ENCODE measurements at regions not wholly inside any gene's neighbourhood (a gene's known extent, or its start where the extent isn't known, plus 50 kb on each side); places are given as distances from the start of the nearest gene placed in this dataset.

DNA sequence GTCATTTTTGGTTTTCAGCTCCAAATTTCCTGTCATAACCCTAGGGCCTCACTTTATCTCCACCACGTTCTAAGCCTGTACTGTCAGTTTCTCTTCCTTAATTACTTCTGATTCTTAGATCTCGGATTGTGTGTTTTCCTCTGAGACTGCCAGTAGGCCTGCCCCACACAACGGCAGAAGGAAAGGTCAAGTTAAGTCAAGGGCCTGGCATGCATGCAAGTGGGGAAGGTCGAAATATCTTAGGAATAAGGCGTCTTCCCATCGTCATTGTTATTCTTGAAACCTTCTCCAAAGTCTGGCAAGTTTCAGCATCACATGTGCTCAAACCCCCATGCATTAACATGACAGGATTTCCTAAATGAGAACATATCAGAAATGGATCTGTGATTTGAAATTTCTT is 203.5 kb upstream of the TSHZ2 start:
- no peak for DNase-seq

DNA sequence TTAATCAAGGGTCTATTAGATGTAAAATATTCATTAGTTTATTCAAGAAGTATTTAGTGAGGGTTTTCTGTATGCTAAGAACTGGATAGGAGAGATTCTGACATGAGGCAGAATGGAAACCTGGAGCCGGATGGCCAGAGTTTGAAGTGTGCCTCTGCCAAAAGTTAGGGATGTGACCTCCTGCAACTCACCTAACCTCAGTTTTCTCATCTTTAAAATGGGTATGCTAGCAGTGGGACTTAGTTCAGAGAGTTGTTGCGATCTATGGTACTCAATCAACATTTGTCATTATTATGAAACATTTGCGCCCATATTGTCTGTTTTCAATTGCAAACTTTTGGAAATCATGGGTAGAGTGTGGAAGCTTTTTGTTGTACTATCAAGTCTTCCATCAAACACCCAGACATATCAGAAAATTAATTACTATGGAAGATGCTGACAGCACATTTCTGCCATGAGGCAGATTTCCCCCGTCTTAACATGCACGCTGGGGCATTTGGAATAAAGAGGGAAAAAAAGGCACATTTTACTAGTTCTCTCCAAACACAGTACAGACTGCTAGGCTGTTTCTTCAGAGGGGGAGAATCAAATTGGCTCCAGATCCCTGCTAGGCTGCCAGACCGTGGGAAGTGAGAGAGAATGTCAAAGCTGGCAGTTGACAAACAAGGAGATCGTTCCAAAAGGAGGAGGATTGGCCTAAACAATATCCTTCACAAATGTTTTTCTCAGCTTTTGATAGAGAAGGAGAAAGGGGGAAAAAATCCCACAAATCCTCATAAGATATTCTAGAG is 205.3 kb upstream of the TSHZ2 start:
- DNase-seq: no peak

DNA sequence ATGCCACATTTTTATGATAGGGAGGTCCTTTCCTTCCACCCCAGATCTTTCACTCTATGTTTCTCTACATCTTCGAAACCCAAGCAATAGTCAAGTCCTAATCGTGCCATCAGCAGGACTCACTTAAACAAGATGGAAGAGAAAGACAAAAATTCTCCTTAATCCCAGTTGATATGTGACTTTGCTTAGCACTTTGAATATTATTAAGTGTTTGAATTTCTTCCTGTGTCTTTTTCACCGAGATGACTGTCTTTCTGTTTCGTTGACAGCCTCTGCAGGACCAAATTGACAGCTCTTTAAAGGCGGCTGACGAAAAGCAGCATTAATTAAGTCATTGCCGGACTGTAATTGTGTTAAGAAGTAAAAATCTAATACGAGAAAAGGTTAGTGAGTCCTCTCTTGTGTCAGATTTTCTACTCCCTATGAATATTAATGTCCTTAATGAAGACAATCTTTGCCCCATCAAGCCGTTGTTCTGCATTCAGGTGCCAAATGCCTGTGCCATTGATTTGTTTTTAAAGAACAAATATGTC is 208.8 kb upstream of the TSHZ2 start:
- no peak for DNase-seq

DNA sequence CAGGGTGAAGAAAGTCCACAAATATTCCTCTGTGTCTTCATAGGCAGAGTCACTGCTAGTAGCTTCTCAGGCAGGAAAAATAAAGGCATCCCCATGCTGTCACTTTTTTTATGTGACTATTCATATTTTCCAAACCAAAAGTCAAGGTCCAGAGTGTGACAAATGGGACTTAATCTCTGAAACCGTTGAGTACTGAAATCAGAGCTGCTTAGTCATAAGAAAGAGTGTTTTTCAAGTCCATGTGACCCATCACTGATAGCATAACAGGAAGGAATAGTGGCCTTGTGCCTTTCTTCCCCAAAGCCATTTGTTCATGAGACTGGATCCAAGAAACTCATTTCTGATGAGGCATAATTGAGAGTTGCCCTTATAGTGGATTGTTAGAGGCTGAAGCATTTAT is 210.3 kb upstream of the TSHZ2 start:
- no peak for DNase-seq

DNA sequence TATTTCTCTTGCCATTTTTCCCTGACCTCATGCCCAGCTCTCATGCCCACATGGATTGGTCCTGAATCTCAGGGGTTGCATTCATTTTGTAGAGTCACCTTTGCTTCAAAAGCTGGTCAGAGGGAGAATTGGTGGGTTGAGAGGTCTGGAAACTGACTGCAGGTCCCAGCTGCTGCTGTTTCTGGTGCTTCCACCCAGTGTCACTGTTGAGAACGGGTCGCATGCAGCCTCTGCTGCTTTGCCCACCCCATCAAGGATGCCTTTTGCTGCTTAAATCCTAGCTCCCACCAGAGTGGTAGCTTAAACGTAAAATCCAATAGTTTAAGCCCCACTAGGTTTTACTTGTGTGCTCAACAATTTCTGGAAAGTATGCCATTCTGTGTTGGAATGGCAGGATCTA is 211.4 kb upstream of the TSHZ2 start:
- DNase-seq: no peak

DNA sequence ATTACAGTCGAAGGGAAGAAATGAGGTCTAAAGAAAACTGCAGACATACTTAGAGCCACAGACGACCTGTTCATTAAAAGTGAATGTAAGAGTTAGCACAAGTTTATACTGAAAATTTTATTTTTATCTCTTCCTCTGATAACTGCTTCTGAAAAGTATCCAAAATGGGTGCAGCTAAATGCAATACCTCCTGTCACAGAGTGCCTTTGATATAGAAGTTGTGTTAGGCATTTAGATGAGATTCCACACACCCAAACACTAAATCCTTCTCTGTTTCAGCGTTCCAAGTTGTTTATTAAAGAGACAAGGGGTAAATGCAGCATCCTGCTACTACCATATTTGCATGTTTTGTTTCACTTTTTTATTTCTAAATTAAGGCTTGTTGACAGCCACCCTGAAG is 214.7 kb upstream of the TSHZ2 start:
- no peak for DNase-seq

DNA sequence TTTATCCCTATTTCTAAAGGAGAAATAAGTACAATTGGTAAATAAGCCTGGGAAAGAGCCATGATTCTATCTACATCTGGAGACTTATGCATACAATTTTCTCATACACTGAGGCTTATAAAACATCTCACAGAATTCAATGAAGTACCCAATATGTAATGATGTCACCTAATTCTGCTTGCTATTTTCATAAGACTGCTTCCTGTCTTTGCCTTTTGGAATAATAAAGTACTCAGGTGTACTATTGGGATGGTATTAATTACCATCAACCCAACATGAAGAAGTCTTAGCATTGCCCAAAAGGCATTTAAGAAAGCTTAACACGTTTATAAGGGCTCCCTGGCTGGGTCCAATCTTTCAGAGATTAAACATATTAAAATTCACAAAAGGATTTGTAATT is 216.4 kb upstream of the TSHZ2 start:
- DNase-seq: no peak

DNA sequence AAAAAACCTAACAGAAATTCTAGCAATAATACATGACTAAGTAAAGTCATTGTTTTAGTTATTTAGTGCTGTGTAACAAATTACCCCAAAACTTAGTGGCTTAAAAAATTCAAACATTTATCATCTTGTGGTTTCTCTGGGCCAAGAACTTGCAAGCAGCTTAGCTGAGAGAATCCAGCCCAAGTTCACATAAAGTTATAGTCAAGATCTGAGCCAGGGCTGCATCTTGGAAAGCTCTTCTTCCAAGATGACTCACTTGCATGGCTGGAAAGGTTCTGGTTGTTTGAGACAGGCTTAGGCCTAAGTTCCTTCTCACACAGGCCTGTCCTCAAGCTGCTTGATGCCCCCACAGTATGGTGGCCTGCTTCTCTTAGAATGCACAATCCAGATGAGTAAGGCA is 217.8 kb upstream of the TSHZ2 start:
- DNase-seq: no peak

DNA sequence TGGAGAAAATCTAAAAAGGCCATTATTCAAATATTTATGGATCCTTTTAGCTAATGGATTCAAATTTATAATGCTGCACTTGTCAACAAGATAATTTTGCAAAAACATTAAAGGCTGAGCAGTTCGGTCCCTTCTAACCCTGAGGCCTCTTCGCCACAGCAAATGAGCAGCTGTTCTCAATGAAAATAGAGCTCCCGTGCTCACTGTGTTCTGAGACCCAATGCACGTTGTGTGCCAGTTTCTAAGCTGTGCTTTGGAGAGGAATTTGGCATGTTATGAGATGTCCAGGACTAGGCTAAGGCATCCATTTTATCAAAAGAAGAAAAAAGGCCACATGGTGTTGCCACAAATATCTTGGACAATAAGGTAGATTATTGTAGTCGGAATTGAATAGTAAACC is 220.1 kb upstream of the TSHZ2 start:
- DNase-seq: no peak

DNA sequence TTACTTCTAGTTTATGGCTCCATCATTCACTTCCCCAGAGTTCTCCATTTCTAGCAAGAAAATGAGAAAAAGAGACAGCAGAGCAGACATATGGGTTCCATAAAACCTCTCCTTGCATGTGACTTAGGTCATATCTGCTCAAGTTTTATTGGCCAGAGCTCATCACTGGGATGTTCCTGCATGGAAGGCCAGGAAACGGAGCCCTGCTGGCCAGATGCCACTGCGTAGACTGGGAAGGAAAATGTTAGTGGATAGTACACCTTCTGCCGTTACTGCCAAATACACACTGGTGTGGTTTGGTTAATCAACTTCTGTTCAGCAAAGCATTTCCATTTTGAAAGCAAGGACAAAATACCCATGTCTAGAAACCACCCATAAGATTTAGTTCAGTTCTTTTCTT is 220.6 kb upstream of the TSHZ2 start:
- DNase-seq: no peak

DNA sequence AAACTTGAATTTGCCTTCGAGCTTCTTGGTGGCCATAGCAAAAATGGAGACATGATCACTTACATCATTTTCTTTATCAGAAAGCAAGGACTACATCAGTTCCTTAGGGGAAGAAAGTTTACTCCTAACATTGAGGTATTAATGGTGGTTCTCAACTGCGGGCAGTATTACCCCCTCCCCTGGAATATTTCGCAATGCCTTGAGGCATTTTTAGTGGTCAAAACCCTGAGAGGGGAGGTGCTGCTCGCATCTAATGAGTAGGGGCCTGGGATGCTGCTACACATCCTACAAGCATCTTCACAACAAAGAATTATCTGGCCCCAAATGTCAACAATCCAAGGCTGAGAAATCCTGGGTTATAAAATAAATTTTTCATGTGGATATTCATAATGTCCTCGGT is 222.2 kb upstream of the TSHZ2 start:
- no peak for DNase-seq

DNA sequence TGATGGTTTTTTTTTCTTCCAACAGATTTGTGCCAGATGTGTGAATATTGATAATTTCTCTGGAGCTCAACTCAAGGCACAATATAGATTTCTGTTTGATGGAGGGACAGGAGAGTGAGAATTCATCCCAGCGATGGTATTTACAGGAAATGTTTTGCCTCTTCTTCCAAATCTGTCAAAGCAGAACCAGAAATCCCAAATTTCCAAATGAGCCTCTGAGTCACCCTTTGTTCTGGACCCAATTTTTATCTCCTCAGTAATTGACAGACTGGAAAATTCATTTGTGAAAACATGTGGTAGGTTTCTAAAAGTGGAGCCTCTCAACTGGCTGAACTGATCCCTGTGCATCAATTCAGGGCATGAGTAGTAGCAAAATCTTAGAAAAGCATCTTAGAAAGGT is 223.2 kb upstream of the TSHZ2 start:
- no peak for DNase-seq

DNA sequence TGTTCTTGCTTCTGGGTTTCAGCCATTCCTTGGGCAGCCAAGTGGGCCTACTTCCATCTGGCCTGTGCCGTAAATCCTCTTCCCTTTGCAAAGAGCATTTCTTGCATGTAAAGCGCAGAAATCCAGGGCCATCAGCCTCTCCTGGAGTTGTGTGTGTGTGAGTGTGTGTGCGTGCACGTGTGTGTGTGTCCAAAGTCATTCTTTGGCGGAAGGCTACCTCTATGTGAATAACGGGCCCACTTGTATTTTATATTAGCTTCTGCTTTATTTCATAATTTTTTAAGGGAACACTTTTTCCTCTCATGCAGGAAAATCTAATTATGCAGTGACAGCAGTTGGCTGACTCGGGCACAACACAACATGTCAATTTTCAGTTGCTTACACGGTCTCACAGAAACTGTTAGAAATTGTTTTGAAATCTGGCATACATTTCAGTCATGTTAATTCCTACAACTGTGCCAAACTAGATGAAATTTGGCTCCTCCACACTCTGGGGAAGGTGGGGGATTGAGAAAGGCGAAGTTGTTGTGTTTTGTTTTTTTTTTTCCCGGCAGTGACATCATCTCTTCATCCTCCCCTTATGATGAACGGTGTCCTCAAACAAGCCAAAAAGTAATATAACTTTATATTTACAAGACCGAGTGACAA is 223.7 kb upstream of the TSHZ2 start:
- DNase-seq: no peak

DNA sequence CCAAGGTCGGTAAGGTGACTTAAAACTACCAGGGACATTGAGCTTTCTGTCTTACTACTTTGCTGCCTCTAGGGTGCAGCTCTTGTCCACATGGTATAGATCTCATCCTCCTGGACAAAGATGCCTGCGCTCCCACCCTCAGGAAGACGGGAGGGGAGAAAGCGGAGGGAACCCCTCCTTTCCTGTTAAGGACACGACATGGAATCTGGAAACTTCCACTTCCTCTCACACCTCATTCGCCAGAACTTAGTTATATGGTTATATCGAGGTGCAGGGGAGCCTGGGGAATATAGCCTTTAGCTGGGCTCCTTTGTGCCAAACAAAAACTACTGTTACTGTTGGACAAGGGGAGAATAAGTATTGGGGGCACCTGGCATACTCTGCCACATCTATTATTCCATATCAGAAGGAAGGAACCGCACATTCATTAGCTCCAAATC is 224.3 kb upstream of the TSHZ2 start:
- DNase-seq: no peak

DNA sequence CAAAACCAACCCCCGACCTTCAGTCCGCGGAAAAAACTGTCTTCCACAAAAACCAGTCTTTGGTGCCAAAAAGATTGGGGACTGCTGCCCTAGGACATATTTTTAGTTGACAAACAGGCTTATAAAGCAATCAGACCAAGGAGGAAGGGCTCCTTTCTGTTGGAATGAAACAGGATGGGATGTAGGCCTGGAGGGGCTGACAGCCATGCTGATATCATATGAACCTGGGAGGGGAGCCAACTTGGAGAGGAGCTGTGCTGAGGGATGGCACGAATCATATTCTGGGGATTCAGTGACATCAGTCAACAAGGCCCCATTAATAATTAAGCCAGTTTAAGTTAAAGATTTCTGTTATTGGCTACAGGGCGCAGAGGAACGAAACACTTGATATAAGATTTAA is 225.4 kb upstream of the TSHZ2 start:
- DNase-seq: no peak

DNA sequence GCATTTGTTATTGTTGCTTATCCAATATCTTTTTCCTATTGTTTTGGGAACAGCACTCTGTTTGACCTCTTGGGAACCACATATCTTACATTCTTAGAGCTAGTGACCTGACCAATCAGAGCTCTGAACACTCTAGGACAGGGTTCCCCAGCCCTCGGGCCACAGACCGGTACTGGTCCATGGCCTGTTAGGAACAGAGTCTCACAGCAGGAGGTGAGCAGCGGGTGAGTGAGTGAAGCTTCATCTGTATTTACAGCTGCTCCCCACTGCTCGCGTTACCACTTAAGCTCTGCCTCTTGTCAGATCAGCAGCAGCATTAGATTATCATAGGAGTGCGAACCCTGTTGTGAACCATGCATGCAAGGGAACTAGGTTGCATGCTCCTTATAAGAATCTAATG is 226.0 kb upstream of the TSHZ2 start:
- no peak for DNase-seq

DNA sequence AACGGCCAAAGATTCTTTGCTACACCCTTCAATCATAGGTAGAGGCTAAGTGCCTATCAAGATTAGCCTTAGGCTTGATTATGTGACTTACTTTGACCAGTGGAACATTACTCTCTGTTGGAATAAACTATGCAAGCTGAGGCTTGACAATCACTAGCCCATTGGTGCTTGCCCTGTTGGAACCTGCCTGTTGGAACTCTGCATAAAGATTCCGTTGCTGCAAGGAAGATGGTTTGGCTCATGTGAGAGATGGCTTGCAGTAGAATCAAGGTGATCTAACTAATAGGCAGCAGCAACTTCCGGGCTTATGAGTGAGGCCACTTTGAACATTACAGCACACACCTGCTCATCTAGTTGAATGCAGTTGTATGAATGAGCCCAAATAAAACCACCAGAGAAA is 227.7 kb upstream of the TSHZ2 start:
- DNase-seq: no peak

DNA sequence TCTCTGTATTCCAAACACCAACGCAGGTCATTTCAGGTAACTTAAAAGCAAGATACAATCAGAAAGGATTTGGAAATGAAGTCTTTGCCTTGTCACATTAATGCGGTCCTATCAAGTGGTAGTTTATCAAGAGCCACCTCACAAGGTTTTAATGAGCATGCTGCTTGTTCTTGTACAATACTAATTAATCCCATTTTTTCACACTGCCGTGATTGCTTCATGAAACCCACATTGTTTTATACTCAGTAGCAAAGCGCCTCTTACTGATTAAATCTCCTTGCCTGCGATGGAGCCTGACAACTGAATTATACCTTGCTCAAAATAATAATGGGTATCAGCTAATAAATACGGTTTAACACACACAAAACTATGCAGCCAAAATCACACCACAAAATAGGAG is 234.1 kb upstream of the TSHZ2 start:
- no peak for DNase-seq

DNA sequence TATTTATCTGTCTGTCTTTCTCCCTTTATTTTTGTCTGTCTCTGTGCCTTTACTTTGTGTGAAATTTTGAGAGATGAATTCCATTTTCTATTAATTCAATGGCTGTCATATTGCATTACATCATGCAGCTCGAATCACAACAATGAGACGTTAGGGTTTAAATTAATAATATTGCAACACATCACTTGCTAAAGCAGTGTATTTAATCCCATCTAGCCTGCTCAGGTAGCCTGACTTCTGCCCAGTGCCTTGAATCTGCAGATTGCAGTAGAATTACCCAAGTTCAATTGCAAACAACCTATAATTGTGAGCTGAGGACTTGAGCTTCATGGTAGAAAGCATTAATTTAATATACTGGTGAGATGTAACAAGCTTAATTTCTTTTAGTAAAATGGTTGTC is 235.7 kb upstream of the TSHZ2 start:
- DNase-seq: no peak

DNA sequence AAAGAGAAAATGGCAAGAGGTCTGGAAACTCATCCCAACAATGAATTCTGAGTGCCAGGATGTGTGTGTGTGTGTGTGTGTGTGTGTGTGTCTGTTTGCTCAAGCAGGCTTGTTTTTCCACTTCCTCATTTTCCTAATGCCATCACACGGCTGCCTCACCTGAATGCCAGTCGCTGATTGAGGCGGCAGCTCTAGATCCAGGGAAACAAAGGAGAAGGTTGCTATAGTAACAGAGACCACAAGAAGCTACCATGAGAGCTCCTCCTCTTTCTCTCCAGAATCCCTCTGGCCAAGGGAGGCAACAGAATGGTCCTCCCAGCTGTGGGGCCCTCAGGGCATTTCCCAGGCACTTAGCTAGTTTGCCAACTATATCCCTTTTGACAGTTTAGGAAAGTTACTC is 241.1 kb upstream of the TSHZ2 start:
- DNase-seq: no peak

DNA sequence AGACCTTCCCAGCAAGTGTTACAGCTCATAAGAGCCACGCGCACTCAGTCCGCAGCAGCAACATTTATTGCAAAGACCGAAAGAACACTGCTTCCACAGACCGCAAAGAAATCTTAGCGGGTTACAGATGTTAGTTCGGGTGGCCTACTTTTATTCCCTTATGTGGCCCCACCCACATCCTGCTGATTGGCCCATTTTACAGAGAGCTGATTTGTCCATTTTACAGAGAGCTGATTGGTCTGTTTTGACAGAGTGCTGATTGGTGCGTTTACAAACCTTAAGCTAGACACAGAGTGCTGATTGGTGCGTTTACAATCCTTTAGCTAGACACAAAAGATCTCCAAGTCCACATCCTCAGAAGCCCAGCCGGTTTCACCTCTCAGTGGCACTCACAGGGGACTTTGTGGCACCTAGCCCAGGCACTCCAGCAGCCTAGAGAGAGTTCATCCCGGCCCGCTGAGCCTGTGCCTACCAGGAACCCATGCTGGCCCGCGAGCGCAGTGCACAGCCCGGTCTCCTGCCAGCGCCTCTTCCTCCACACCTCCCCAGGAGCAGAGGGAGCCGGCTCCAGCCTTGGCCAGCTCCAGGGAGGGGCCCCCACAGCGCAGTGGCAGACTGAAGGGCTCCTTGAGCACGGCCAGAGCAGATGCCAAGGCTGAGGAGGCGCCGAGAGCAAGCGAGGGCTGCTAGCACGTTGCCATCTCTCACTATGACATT is 244.3 kb upstream of the TSHZ2 start:
- no peak for DNase-seq

DNA sequence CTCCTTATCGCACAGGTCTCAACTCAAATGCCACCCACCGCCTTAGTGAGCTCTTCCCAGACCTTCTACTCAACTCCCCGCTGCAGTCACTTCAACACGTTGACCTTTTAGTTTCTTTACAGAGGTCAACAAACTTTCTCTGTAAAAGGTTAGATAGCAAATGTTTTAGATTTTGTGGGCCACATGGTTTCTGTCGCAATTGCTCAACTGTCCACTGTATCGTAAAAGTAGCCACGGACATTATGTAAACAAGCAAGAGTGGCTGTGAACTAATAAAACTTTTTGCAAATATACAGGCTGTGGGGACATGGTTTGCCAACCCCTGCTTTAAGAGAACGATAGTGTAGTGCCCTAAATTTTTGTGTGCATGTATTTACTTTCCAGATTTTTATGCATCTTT is 247.6 kb upstream of the TSHZ2 start:
- no peak for DNase-seq

DNA sequence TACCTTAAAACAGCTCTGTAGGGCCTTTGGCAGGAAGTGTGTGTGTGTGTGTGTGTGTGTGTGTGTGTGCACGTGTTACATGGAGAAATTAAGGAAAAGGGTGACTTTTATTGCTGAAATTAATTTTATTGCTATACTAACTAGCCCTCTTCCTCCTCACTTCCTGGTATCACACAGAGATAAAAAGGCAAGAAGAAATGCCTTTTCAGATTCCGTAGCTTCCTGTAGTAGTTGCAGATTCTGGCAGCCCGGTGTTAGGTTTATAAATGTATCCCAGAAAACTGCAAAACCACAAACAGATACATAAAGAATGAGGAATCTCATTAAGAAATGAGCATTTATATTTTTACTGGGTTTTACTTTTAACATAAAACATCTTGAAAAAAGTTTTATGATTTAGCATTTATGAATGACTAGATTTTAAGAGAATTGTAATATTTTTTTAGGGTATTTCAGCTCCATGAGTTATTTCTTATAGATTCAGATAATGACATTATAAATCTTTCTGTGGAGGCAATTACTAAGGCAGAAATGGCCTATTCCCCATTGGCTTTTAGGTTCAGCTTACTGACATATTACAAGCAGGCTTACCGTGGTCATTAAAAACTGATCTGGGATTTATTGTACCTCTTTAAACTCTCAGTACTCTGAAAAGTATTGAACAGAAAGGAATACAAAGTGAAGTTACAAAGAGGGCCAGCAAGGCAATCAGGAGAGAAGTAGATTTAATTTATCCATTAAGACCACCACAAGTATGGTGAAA is 249.1 kb upstream of the TSHZ2 start:
- no peak for DNase-seq
